Mammary epithelial cell (primary cell): ENCODE measurements at regions not wholly inside any gene's neighbourhood (a gene's known extent, or its start where the extent isn't known, plus 50 kb on each side); places are given as distances from the start of the nearest gene placed in this dataset.

ENCODE experiments used
- EZH2 ChIP-seq: IDR thresholded peaks from 2 replicates; pipeline ENCODE4 v1.6.1; 2012; ENCODE audit warnings: low read length, inconsistent platforms, borderline replicate concordance
- TF ChIP-seq, protein P1 (sequence below), 2 donors: IDR thresholded peaks in 1 of 2; conservative IDR thresholded peaks in 1 of 2; 2 replicates each; pipeline ENCODE4 v1.5.1; 2011 to 2012; ENCODE audit warnings: inconsistent platforms in 2 of 2, low read length in 2 of 2, mild to moderate bottlenecking in 2 of 2, control low read depth in 1 of 2, low read depth in 1 of 2; ENCODE audit not compliant: insufficient read depth in 1 of 2; ENCODE audit errors: extremely low read depth in 1 of 2

DNA sequence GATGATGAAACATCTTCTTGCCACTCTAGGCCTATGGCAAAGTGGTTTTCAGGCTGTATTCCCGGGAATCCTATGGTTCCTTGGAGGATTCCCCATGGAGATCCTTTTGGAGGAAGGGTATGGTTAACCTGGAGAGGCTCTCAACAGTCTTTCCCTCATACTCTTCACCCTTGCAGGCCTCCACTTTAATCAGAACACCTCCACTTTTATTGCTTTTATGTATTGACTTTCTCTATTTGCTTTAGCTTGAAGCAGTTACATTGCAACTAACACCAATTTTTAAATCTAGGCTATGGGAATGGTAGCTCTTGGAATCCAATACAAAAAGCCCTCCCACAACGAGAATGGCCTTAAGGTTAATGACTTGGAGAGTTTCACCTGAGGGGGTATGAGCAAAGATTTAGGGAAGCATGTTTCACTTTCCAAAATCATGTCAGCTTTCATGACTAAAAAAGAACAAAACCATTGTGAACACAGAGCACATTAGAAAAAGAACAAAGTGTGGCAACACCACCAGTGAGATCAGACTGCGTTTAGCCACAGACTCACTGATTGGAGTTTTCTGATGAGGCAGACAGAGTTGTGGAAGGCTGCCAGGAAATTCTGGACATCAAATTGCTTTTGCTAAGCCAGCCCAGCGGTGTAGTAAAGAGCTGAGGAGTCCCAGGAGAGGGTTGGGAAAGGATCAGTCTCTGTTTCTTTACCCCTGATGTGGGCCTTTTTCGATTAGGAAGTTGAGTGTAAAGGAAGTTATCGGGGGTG, 130.4 kb upstream of the BMPER start:
- TF ChIP-seq, protein P1, sequence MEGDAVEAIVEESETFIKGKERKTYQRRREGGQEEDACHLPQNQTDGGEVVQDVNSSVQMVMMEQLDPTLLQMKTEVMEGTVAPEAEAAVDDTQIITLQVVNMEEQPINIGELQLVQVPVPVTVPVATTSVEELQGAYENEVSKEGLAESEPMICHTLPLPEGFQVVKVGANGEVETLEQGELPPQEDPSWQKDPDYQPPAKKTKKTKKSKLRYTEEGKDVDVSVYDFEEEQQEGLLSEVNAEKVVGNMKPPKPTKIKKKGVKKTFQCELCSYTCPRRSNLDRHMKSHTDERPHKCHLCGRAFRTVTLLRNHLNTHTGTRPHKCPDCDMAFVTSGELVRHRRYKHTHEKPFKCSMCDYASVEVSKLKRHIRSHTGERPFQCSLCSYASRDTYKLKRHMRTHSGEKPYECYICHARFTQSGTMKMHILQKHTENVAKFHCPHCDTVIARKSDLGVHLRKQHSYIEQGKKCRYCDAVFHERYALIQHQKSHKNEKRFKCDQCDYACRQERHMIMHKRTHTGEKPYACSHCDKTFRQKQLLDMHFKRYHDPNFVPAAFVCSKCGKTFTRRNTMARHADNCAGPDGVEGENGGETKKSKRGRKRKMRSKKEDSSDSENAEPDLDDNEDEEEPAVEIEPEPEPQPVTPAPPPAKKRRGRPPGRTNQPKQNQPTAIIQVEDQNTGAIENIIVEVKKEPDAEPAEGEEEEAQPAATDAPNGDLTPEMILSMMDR (conservative IDR thresholded peaks at IDR 0.05 in 1 of 2, IDR thresholded peaks at IDR 0.05 in 1 of 2; ENCODE audit: extremely low read depth in 1 of 2, insufficient read depth in 1 of 2, low read depth in 1 of 2, low read length in 2 of 2), result no peak
- TF ChIP-seq EZH2, result no peak
